ENCODE measurements at regions not wholly inside any gene's neighbourhood (a gene's known extent, or its start where the extent isn't known, plus 50 kb on each side); places are given as distances from the start of the nearest gene placed in this dataset.

DNA sequence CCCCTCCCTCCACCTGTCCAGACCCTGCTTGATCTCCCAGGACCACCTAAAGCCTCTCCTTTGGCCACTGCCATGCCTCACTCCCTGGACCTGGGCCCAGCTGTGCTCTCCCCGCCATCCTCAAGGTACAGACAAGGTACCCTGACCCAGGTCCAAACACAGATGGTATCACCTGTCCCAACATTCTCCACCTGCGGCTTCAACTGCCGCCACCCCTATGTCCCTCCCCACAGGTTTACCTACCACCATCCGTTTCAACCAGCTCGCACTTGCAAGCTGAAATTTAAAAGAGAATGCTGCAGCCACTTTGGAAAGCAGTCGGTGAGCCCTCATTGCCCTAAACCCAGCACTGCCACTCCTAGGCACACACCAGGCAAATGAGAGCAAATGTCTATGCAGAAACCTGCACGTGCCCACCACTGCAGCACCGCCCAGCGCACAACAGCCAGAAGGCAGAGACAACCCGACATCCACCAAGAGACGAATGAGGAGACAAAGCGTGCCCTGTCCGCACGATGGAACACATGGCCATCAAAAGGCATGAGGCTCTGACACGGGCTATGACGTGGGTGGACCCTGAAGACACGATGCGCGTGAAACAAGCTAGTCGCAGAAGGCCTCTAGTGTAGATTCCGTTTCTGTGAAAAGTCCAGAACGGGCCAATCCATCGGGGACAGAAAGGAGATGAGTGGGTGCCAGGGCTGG lies 71.0 kb downstream of the RFLNA start:
- no peak for DNase-seq (ENCODE audit: low spot score)
